SK-N-SH (cell line): ENCODE measurements at regions not wholly inside any gene's neighbourhood (a gene's known extent, or its start where the extent isn't known, plus 50 kb on each side); places are given as distances from the start of the nearest gene placed in this dataset.
A peak's percentile ranks its signal among the peaks of the same experiment; 100 is the strongest.

ENCODE experiments used
- CTCF ChIA-PET: fragments of 300-600, 350-600 bp; formaldehyde crosslinking; extraction: SDS; loops from one replicate; lab custom pipeline; 2021; lab: Yijun Ruan, JAX
- POLR2A ChIA-PET: fragments of 350-600 bp; sonication (Branson Sonifier 250); formaldehyde crosslinking; extraction: SDS; loops from one replicate; lab custom pipeline; 2020; ENCODE audit warnings: antibody characterized with exemption, inconsistent platforms; lab: Yijun Ruan, JAX
- DNase-seq: peaks from one replicate; pipeline ENCODE4 v3.0.0; 2012
- H2AFZ ChIP-seq: fragments of 200-600 bp; sonication (generic); 2 replicates; pipeline ENCODE4 v1.8.1; 2016; ENCODE audit warnings: antibody characterized with exemption, mild to moderate bottlenecking, low read depth
- H3F3A ChIP-seq: fragments of 200-600 bp; sonication (generic); replicated peaks from 2 replicates; pipeline ENCODE3; 2016; ENCODE audit warnings: antibody characterized with exemption, mild to moderate bottlenecking; ENCODE audit not compliant: insufficient read depth
- H3K27ac ChIP-seq, 2 experiments: fragments of 200-500 bp in 1 of 2; fragments of 200-600 bp in 1 of 2; sonication (Bioruptor generic) in 1 of 2; sonication (generic), shearing (Covaris generic) in 1 of 2; 2 replicates each; pipeline versions ENCODE4 v1.5.1 to v1.6.1; 2014 to 2016; ENCODE audit warnings: low read depth in 2 of 2, inconsistent platforms in 1 of 2, low read length in 1 of 2, mild to moderate bottlenecking in 1 of 2, mixed read lengths in 1 of 2
- H3K27me3 ChIP-seq: fragments of 200-600 bp; sonication (generic), shearing (Covaris generic); 2 replicates; pipeline ENCODE4 v1.6.1; 2016; ENCODE audit warnings: mixed run types; ENCODE audit not compliant: insufficient read depth
- H3K36me3 ChIP-seq, 2 experiments: fragments of 200-500 bp in 1 of 2; fragments of 200-600 bp in 1 of 2; sonication (Bioruptor generic) in 1 of 2; sonication (generic) in 1 of 2; replicated peaks in 1 of 2; 2 replicates each; pipeline versions ENCODE3 to v1.5.1; 2014 to 2016; ENCODE audit warnings: low read length in 1 of 2, mild to moderate bottlenecking in 1 of 2; ENCODE audit not compliant: insufficient read depth in 2 of 2, control insufficient read depth in 1 of 2
- H3K4me1 ChIP-seq, 2 experiments: fragments of 200-500 bp in 1 of 2; fragments of 200-600 bp in 1 of 2; sonication (Bioruptor generic) in 1 of 2; sonication (generic), shearing (Covaris generic) in 1 of 2; 2 replicates each; pipeline versions ENCODE4 v1.5.1 to v1.6.1; 2014 to 2016; ENCODE audit warnings: low read depth in 1 of 2, low read length in 1 of 2, mixed run types in 1 of 2; ENCODE audit not compliant: insufficient read depth in 2 of 2, control insufficient read depth in 1 of 2
- H3K4me2 ChIP-seq: fragments of 200-600 bp; sonication (generic), shearing (Covaris generic); 2 replicates; pipeline ENCODE4 v1.6.1; 2017; ENCODE audit warnings: mixed run types
- H3K4me3 ChIP-seq, 2 experiments: fragments of 200-500 bp in 1 of 2; fragments of 200-600 bp in 1 of 2; sonication (Bioruptor generic) in 1 of 2; sonication (generic), shearing (Covaris generic) in 1 of 2; 2 replicates each; pipeline versions ENCODE4 v1.5.1 to v1.8.1; 2014 to 2016; ENCODE audit warnings: low read depth in 2 of 2, inconsistent platforms in 1 of 2, low read length in 1 of 2, mild to moderate bottlenecking in 1 of 2, mixed read lengths in 1 of 2, moderate library complexity in 1 of 2
- H3K79me2 ChIP-seq: fragments of 200-600 bp; sonication (generic); 2 replicates; pipeline ENCODE4 v1.8.1; 2017; ENCODE audit warnings: mild to moderate bottlenecking; ENCODE audit not compliant: insufficient read depth
- H3K9ac ChIP-seq: fragments of 200-600 bp; sonication (generic); 2 replicates; pipeline ENCODE4 v1.6.1; 2017; ENCODE audit warnings: mixed run types
- H3K9me2 ChIP-seq: fragments of 200-600 bp; sonication (generic); 2 replicates; pipeline ENCODE4 v1.6.1; 2017; ENCODE audit warnings: mixed run types
- H3K9me3 ChIP-seq: fragments of 200-600 bp; sonication (generic); 2 replicates; pipeline ENCODE4 v1.6.1; 2017; ENCODE audit warnings: mixed run types, mild to moderate bottlenecking, moderate library complexity
- H4K20me1 ChIP-seq: fragments of 200-600 bp; sonication (generic); 2 replicates; pipeline ENCODE4 v1.6.1; 2017; ENCODE audit warnings: mild to moderate bottlenecking, mixed run types; ENCODE audit not compliant: insufficient read depth
- CHD2 ChIP-seq: fragments of 150-350 bp; IDR thresholded peaks from 2 replicates; pipeline ENCODE4 v1.6.1; 2018; ENCODE audit warnings: low read length; ENCODE audit not compliant: partially characterized antibody
- CTCF ChIP-seq: fragments of 200-600 bp; sonication (generic); IDR thresholded peaks from 2 replicates; pipeline ENCODE4 v1.6.1; 2017; ENCODE audit warnings: antibody characterized with exemption, mild to moderate bottlenecking, moderate library complexity
- IRF3 ChIP-seq: fragments of 150-350 bp; IDR thresholded peaks from 2 replicates; pipeline ENCODE4 v1.6.1; 2016; ENCODE audit warnings: mild to moderate bottlenecking, low read depth, low read length
- JUND ChIP-seq: IDR thresholded peaks from 2 replicates; pipeline ENCODE4 v1.4.0; 2012
- MAX ChIP-seq: IDR thresholded peaks from 2 replicates; pipeline ENCODE4 v1.4.0; 2012; ENCODE audit warnings: low read depth
- MEF2A ChIP-seq: IDR thresholded peaks from 2 replicates; pipeline ENCODE4 v1.4.0; 2012; ENCODE audit warnings: low read depth, borderline replicate concordance
- PBX3 ChIP-seq: IDR thresholded peaks from 2 replicates; pipeline ENCODE4; 2012
- RAD21 ChIP-seq: IDR thresholded peaks from 2 replicates; pipeline ENCODE4 v1.6.1; 2012; ENCODE audit warnings: mild to moderate bottlenecking, low read length
- REST ChIP-seq: IDR thresholded peaks from 2 replicates; pipeline ENCODE4 v1.6.1; 2012; ENCODE audit warnings: mild to moderate bottlenecking, low read depth, low read length, moderate library complexity
- RXRA ChIP-seq: IDR thresholded peaks from 2 replicates; pipeline ENCODE4 v1.4.0; 2012; ENCODE audit warnings: low read depth, mild to moderate bottlenecking, borderline replicate concordance
- SMC3 ChIP-seq: IDR thresholded peaks from 2 replicates; pipeline ENCODE4 v1.6.1; 2012; ENCODE audit warnings: low read depth, low read length, improper control_type of control experiment
- TAF1 ChIP-seq: IDR thresholded peaks from 2 replicates; pipeline ENCODE4 v1.6.1; 2012; ENCODE audit warnings: low read depth, mild to moderate bottlenecking, low read length, moderate library complexity, borderline replicate concordance
- USF1 ChIP-seq: IDR thresholded peaks from 2 replicates; pipeline ENCODE4 v1.4.0; 2012; ENCODE audit warnings: low read depth, borderline replicate concordance
- YY1 ChIP-seq: IDR thresholded peaks from 2 replicates; pipeline ENCODE4 v1.4.0; 2012; ENCODE audit warnings: low read depth, mild to moderate bottlenecking
- WGBS: methylation state at CpG from one replicate; pipeline ENCODE4 v1.1.6; 2017; ENCODE audit warnings: low lambda C conversion rate; 5-methylcytosine and 5-hydroxymethylcytosine counted together

GRCh38 chr10:77711683-77712049 lies 74.1 kb upstream of the KCNMA1 start:
- Histone ChIP-seq H3K79me2 (no peaks in the 10 kb centered on the region), H3K4me3 (no peak overlapping the region; a peak in 1 of 4 replicates), H3K9me2 (no peaks in the 10 kb centered on the region), H4K20me1 (no peaks in the 10 kb centered on the region), H3K4me1 (peaks cover 4 to 8% of the 10 kb centered on the region in 2 experiments; a peak in 2 of 4 replicates), H3K27me3 (no peaks in the 10 kb centered on the region), H3K27ac (no peak overlapping the region), H3K4me2 (no peak overlapping the region), H3K36me3 (no peaks in the 10 kb centered on the region), H2AFZ (0 out of 2 replicates have a peak overlapping the region, but pooled peaks have one; percentile 76), H3K9me3 (no peaks in the 10 kb centered on the region), H3K9ac (no peak overlapping the region), H3F3A (no peaks in the 10 kb centered on the region)
- CTCF ChIA-PET = interaction anchor here (0.6 to 5.8 kb wide), 59 partner anchors 8 to 1484 kb away, joined by 3 to 55 read pairs (median 5); partner anchors contain the start of gene KCNMA1
- 41% methylated on average over 8 of the region's 9 CpGs for WGBS
- DNase-seq = no peak
- TF ChIP-seq TAF1 = no peak
- POLR2A ChIA-PET = no interaction called here

GRCh38 chr10:77710759-77711682 lies 73.4 kb upstream of the KCNMA1 start:
- peaks cover 4 to 8% of the 10 kb centered on the region in 2 experiments; a peak in 1 of 4 replicates for H3K4me1 ChIP-seq
- H2AFZ ChIP-seq = peak overlapping the region; percentile 76; the same call in 1 of the 2 replicates
- H3K27ac ChIP-seq = no peak overlapping the region
- H3K27me3 ChIP-seq = no peaks in the 10 kb centered on the region
- H3K4me2 ChIP-seq = no peak overlapping the region
- no peaks in the 10 kb centered on the region for H3K79me2 ChIP-seq
- DNase-seq = peak; percentile 90
- TF ChIP-seq PBX3 = no peak
- no peak for TF ChIP-seq IRF3
- no peak for TF ChIP-seq YY1
- TF ChIP-seq JUND = no peak
- no peak for TF ChIP-seq MAX
- TF ChIP-seq RAD21 = peak; percentile 75
- no peak for TF ChIP-seq RXRA
- TF ChIP-seq USF1 = no peak
- no peak for TF ChIP-seq MEF2A
- no peak for TF ChIP-seq REST
- peak; percentile 86 for TF ChIP-seq CTCF
- peak; percentile 80 for TF ChIP-seq SMC3
- TF ChIP-seq CHD2 = no peak
- H3K36me3 ChIP-seq = no peaks in the 10 kb centered on the region
- WGBS = 67% methylated on average over 35 of the region's 51 CpGs
- H3K9me2 ChIP-seq = no peaks in the 10 kb centered on the region
- no peak overlapping the region for H3K9ac ChIP-seq
- POLR2A ChIA-PET = no interaction called here
- no peaks in the 10 kb centered on the region for H3K9me3 ChIP-seq
- H3K4me3 ChIP-seq = no peak overlapping the region; a peak in 1 of 4 replicates
- no peaks in the 10 kb centered on the region for H4K20me1 ChIP-seq
- CTCF ChIA-PET = interaction anchor here (0.5 to 5.8 kb wide), 63 partner anchors 9 to 1485 kb away, joined by 3 to 55 read pairs (median 5); partner anchors contain the start of gene KCNMA1
- no peaks in the 10 kb centered on the region for H3F3A ChIP-seq
